ENCODE measurements at regions not wholly inside any gene's neighbourhood (a gene's known extent, or its start where the extent isn't known, plus 50 kb on each side); places are given as distances from the start of the nearest gene placed in this dataset.

DNA sequence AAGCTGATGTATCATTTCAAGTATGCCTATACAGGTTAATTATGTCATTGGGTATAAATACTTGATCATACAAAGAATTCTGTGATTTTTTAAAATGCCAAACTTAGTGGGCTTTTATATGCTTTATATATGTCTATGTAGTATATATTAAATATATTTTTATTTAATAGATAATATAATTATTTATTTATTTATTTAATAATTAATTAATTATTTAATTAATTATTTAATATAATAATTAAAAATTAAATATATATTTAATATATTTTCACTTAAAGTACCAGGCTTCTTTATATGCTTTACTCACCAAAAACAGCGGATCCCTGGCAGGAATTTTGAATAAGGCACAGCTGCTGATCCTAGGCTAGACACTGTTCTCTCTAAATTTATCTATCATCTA, 687.0 kb downstream of the VGLL3 start:
- no TSS peak for BruUV-seq (replicated peaks)
- Histone ChIP-seq H3K36me3 (ENCODE audit: control insufficient read depth, insufficient read depth, low read length) (no peaks in the 10 kb centered on the region), H3K4ac (ENCODE audit: low read depth, low read length) (no peak overlapping the region), H2AFZ (replicated peaks; ENCODE audit: low read length, poor library complexity) (no peak overlapping the region), H2BK5ac (ENCODE audit: low read depth, low read length, poor library complexity, severe bottlenecking) (no peak overlapping the region), H3K79me1 (ENCODE audit: low read depth in 1 of 2, low read length in 2 of 2) (no peaks in the 10 kb centered on the region), H2AK5ac (ENCODE audit: low read depth, low read length) (no peak overlapping the region), H3K27me3 (ENCODE audit: control insufficient read depth, insufficient read depth, low read length) (no peaks in the 10 kb centered on the region), H2AK9ac (replicated peaks; ENCODE audit: low read depth, low read length, poor library complexity) (no peak overlapping the region), H2BK120ac (ENCODE audit: low read depth, low read length) (no peak overlapping the region), H3K56ac (ENCODE audit: extremely low read depth, insufficient read depth, low read length) (no peak overlapping the region), H2BK15ac (ENCODE audit: low read depth, low read length) (no peak overlapping the region), H4K8ac (ENCODE audit: low read depth in 2 of 2, low read length in 2 of 2) (no peak overlapping the region), H3K9me1 (ENCODE audit: insufficient read depth, low read length) (no peaks in the 10 kb centered on the region), H4K91ac (ENCODE audit: insufficient read depth, low read depth, low read length) (no peak overlapping the region), H4K5ac (ENCODE audit: low read depth, low read length) (no peak overlapping the region), H3K14ac (replicated peaks; ENCODE audit: low read depth, low read length) (no peak overlapping the region), H3K4me1 (ENCODE audit: control insufficient read depth, insufficient read depth, low read length) (no peaks in the 10 kb centered on the region), H3K27ac (ENCODE audit: insufficient read depth, low read length) (no peak overlapping the region), H3K9ac (ENCODE audit: low read depth, low read length) (no peak overlapping the region), H3K9me3 (ENCODE audit: control insufficient read depth, insufficient read depth, low read length) (no peaks in the 10 kb centered on the region), H4K20me1 (ENCODE audit: insufficient read depth, low read length) (no peaks in the 10 kb centered on the region), H3K4me3 (ENCODE audit: insufficient read depth, low read depth, low read length) (no peak overlapping the region), H3K18ac (ENCODE audit: low read depth, low read length) (no peak overlapping the region), H3K4me2 (ENCODE audit: low read depth, low read length) (no peak overlapping the region), H2BK20ac (ENCODE audit: low read depth, low read length) (no peak overlapping the region), H3K23ac (ENCODE audit: low read depth, low read length) (no peak overlapping the region)
- in situ Hi-C loops (cut with MboI; ENCODE audit: low sequenced_read_pairs) = no loop called here
- ChIA-PET POLR2A (ENCODE audit: unreplicated experiment) (no interaction called here), CTCF (no interaction called here)
- ATAC-seq (ENCODE audit: low read depth) (no peak), DNase-seq (no peak)
- dilution Hi-C loops (cut with HindIII; ENCODE audit: low sequenced_read_pairs, unreplicated experiment) = no loop called here
- no peak for TF ChIP-seq RAD21 (IDR thresholded peaks at IDR 0.05; ENCODE audit: low read length)
- intact Hi-C loops (cut with micrococcal nuclease) = no loop called here
- no CpG with 5 or more reads among the region's 1 CpG for WGBS, 2 experiments (ENCODE audit: extremely low coverage in 2 of 2, insufficient read length in 1 of 2)
